Breast epithelium (tissue), 4 donors: ENCODE measurements at regions not wholly inside any gene's neighbourhood (a gene's known extent, or its start where the extent isn't known, plus 50 kb on each side); places are given as distances from the start of the nearest gene placed in this dataset.

ENCODE experiments used
- DNase-seq, 2 donors: peaks; one replicate each; pipeline ENCODE4 v3.0.0-alpha.2; 2019; ENCODE audit warnings: low spot score in 2 of 2
- H3K27ac ChIP-seq, 2 donors: fragments of 200-600 bp; sonication (generic) in 1 of 2; one replicate each; pipeline ENCODE4 v1.5.1; 2016 to 2019; ENCODE audit warnings: mild to moderate bottlenecking in 1 of 2
- H3K27me3 ChIP-seq, 2 donors: fragments of 200-600 bp; sonication (generic) in 1 of 2; one replicate each; pipeline versions ENCODE4 v1.5.1 to v1.6.0; 2017 to 2019; ENCODE audit warnings: control low read depth in 1 of 2, mild to moderate bottlenecking in 1 of 2
- H3K36me3 ChIP-seq: fragments of 200-600 bp; one replicate; pipeline ENCODE4 v1.5.1; 2019
- H3K4me1 ChIP-seq, 2 donors: fragments of 200-600 bp; sonication (generic); one replicate each; pipeline ENCODE4 v1.5.1; 2016 to 2019; ENCODE audit warnings: control low read depth in 1 of 2
- H3K4me3 ChIP-seq, 3 donors: fragments of 200-600 bp; sonication (generic); 1 replicate in 2 of 3; 2 replicates in 1 of 3; pipeline ENCODE4 v1.5.1; 2016 to 2019; ENCODE audit warnings: mild to moderate bottlenecking in 3 of 3, moderate library complexity in 2 of 3
- H3K9me3 ChIP-seq, 2 donors: fragments of 200-600 bp; sonication (generic) in 1 of 2; one replicate each; pipeline ENCODE4 v1.5.1; 2016 to 2019; ENCODE audit warnings: control low read depth in 1 of 2
- POLR2A ChIP-seq: fragments of 450-650 bp; IDR thresholded peaks from one replicate; pipeline ENCODE4 v1.6.1; 2016; ENCODE audit warnings: antibody characterized with exemption, mild to moderate bottlenecking, moderate library complexity
- POLR2AphosphoS5 ChIP-seq, 3 donors: sonication (generic); formaldehyde crosslinking; IDR thresholded peaks; one replicate each; pipeline ENCODE4 v1.6.1; 2017; ENCODE audit warnings: antibody characterized with exemption in 3 of 3
- intact Hi-C: fragments of 100-400 bp; cut with DNase I; formaldehyde crosslinking; loops from one replicate; pipeline ENCODE4 v1.15.1; 2023; ENCODE audit warnings: low total_unique reads
- TF ChIP-seq, protein P1 (sequence below), 3 donors: fragments of 450-650 bp; IDR thresholded peaks; one replicate each; pipeline ENCODE4 v1.5.1; 2016 to 2017; ENCODE audit warnings: antibody characterized with exemption in 3 of 3, mild to moderate bottlenecking in 3 of 3, moderate library complexity in 3 of 3

DNA sequence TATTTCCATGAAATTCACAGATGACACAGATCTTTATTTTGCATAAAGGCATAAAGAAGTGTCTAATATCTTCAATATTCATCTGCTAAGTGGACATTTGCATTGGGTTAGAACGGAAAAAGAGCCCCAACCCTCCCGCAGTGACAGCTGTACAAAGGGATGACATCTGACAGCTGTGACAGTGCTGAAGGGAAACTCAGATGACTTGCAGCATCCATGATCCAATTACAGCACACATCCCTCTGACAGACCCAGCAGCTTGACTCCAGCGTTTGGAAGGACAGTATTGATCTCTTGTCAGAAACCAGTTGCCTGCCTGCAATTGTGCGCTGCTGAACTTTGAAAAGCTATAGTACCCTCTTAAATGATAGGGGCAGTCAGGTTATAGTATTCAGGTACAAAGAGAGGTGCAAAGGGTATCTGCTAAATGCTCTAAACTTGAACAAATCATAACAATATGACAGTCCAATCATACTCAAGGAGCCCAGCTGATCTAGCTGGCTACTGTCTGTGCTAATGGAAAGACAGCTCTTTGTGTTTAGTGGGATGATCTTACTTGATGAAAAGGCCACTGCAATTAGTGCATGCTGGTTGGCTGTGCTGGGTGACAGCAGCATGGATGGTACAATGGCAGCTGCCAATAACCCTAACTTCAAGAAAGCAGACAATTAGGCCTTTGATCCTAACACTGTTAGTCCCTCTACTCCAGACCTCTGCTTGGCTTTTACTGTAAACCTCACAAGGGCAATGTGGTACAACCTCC lies 599.2 kb downstream of the NR4A2 start:
- H3K27me3 ChIP-seq = no peaks in the 10 kb centered on the region
- no peak overlapping the region for H3K4me3 ChIP-seq
- DNase-seq = no peak
- no peaks in the 10 kb centered on the region for H3K4me1 ChIP-seq
- intact Hi-C loops = no loop called here
- H3K9me3 ChIP-seq = no peaks in the 10 kb centered on the region
- no peak for TF ChIP-seq POLR2A
- no peak for TF ChIP-seq POLR2AphosphoS5 (IDR thresholded peaks at IDR 0.05)
- TF ChIP-seq, protein P1, sequence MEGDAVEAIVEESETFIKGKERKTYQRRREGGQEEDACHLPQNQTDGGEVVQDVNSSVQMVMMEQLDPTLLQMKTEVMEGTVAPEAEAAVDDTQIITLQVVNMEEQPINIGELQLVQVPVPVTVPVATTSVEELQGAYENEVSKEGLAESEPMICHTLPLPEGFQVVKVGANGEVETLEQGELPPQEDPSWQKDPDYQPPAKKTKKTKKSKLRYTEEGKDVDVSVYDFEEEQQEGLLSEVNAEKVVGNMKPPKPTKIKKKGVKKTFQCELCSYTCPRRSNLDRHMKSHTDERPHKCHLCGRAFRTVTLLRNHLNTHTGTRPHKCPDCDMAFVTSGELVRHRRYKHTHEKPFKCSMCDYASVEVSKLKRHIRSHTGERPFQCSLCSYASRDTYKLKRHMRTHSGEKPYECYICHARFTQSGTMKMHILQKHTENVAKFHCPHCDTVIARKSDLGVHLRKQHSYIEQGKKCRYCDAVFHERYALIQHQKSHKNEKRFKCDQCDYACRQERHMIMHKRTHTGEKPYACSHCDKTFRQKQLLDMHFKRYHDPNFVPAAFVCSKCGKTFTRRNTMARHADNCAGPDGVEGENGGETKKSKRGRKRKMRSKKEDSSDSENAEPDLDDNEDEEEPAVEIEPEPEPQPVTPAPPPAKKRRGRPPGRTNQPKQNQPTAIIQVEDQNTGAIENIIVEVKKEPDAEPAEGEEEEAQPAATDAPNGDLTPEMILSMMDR (IDR thresholded peaks at IDR 0.05) = no peak
- no peaks in the 10 kb centered on the region for H3K36me3 ChIP-seq
- H3K27ac ChIP-seq = no peak overlapping the region

DNA sequence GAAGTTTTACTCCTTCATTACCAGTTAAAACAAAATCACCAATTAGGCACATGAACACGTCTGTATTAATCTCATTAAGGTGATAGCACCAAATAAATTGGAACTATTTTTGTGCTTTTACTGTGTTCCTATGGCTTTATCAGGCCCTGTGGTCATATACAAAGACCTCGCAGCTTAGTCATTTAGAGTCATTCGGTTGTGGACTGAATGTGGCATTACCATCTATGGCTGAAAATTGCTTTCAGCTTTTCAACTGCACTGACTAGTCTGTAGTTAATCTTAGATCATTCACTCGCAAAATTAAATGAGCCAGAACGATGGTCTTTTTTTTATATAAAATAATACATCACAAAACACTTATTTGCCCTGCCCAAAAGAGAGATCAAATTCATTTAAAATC lies 601.7 kb downstream of the NR4A2 start:
- H3K27ac ChIP-seq = no peak overlapping the region
- DNase-seq = no peak
- no peaks in the 10 kb centered on the region for H3K36me3 ChIP-seq
- no peak overlapping the region for H3K4me3 ChIP-seq
- intact Hi-C loops = no loop called here
- H3K27me3 ChIP-seq = no peaks in the 10 kb centered on the region
- H3K9me3 ChIP-seq = no peaks in the 10 kb centered on the region
- no peaks in the 10 kb centered on the region for H3K4me1 ChIP-seq
- TF ChIP-seq POLR2AphosphoS5 (IDR thresholded peaks at IDR 0.05) (no peak), POLR2A (no peak)
- TF ChIP-seq, protein P1 (IDR thresholded peaks at IDR 0.05) = no peak

DNA sequence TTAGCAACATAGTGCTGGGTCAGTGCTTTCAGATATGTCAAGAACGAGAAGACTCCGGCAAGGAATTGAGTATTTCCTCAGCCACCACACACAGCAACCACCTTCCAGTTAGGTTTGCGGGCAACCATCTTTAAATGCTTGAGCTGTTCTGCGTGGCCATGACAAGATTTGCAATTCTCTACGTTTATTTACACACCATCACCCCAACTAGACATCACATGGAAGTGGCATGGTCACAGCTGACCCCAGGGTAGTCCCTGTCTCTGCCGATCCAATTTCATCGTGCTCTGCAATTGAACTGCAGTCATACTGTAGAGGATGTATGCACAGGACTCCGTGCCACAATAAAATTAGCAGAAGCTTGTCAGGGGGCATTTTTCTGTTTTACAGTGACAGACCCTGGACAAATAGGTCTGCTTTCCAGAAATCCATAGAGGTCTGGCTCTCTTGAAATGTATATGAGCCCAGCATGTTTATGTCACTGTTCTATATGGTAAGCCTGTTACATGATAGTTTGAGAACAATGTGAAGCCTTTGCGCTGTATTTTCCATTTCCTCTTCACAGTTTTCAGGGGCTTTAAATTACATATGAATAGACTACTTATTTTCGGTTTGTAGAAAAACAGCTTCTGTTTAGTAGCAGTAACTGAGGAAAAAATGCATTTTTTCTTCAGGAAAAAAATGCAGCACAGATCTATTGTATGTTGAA lies 605.2 kb downstream of the NR4A2 start:
- DNase-seq = no peak
- Histone ChIP-seq H3K4me3 (no peak overlapping the region), H3K36me3 (no peaks in the 10 kb centered on the region), H3K27ac (no peak overlapping the region), H3K9me3 (no peaks in the 10 kb centered on the region), H3K4me1 (no peaks in the 10 kb centered on the region), H3K27me3 (no peaks in the 10 kb centered on the region)
- intact Hi-C loops = no loop called here
- TF ChIP-seq, protein P1 (IDR thresholded peaks at IDR 0.05) = no peak
- TF ChIP-seq POLR2AphosphoS5 (IDR thresholded peaks at IDR 0.05) (no peak), POLR2A (no peak)

DNA sequence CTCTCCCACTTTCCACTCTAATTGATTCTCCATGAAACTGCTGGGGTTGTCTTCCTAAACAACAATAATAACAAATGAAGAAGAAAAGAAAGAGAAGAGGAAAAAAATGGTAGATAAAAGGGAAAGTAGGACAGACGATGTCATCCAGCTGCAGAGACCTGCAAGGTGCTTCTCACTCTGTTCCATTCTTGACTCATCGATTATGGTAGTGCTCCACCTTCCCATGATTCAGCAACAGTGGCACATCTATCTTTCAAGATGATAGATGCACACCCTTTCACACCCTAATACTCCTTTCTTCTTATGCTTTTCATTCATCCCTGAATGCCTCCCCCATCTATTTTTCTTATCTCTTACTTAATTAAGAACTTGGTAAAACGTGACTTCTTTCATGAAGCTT lies 610.2 kb downstream of the NR4A2 start:
- no peaks in the 10 kb centered on the region for H3K27me3 ChIP-seq
- no peak for DNase-seq
- no peak overlapping the region for H3K27ac ChIP-seq
- H3K4me1 ChIP-seq = no peaks in the 10 kb centered on the region
- intact Hi-C loops = no loop called here
- no peaks in the 10 kb centered on the region for H3K9me3 ChIP-seq
- H3K4me3 ChIP-seq = no peak overlapping the region
- H3K36me3 ChIP-seq = no peaks in the 10 kb centered on the region
- TF ChIP-seq POLR2AphosphoS5 (IDR thresholded peaks at IDR 0.05) = no peak
- TF ChIP-seq POLR2A = no peak
- TF ChIP-seq, protein P1 (IDR thresholded peaks at IDR 0.05) = no peak

DNA sequence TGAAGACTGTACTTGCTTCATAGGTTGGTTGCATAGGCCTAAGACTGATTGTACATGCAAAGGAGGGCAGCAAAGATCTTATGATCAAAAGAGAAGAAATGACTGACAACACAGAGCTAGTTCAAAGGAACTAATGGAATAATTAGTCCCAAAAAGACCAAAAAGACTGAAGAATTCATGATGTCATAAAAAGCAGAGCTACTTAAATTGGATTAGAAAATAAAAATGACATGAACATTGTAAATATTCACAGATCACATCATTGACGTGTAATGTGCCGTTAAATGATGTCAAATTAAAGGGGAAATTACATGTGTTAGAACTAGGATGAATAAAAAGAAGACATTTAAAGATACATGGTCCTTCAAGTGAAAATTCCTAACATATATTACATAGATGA lies 616.8 kb downstream of the NR4A2 start:
- intact Hi-C loops = no loop called here
- TF ChIP-seq, protein P1 (IDR thresholded peaks at IDR 0.05) = no peak
- TF ChIP-seq POLR2A = no peak
- TF ChIP-seq POLR2AphosphoS5 (IDR thresholded peaks at IDR 0.05) = no peak

More for the DNA sequence above, 616.8 kb downstream of the NR4A2 start:
- Histone ChIP-seq H3K36me3 (no peaks in the 10 kb centered on the region), H3K27me3 (no peaks in the 10 kb centered on the region), H3K27ac (no peak overlapping the region), H3K4me1 (no peaks in the 10 kb centered on the region), H3K9me3 (no peaks in the 10 kb centered on the region), H3K4me3 (no peak overlapping the region)
- no peak for DNase-seq
